ENCODE measurements at regions not wholly inside any gene's neighbourhood (a gene's known extent, or its start where the extent isn't known, plus 50 kb on each side); places are given as distances from the start of the nearest gene placed in this dataset.

GRCh38 chr13:48181482-48182145, 51.4 kb upstream of the ITM2B start:
- Histone ChIP-seq H3K27ac (ENCODE audit: poor library complexity, severe bottlenecking) (no peak overlapping the region), H3K4me3 (ENCODE audit: severe bottlenecking) (no peak overlapping the region), H3K36me3 (ENCODE audit: low read depth) (no peaks in the 10 kb centered on the region), H3K9me3 (ENCODE audit: severe bottlenecking) (no peaks in the 10 kb centered on the region), H3K27me3 (ENCODE audit: insufficient read depth, poor library complexity, severe bottlenecking) (no peaks in the 10 kb centered on the region), H3K4me1 (ENCODE audit: insufficient read depth, poor library complexity, severe bottlenecking) (no peaks in the 10 kb centered on the region)
- TF ChIP-seq, protein P1, sequence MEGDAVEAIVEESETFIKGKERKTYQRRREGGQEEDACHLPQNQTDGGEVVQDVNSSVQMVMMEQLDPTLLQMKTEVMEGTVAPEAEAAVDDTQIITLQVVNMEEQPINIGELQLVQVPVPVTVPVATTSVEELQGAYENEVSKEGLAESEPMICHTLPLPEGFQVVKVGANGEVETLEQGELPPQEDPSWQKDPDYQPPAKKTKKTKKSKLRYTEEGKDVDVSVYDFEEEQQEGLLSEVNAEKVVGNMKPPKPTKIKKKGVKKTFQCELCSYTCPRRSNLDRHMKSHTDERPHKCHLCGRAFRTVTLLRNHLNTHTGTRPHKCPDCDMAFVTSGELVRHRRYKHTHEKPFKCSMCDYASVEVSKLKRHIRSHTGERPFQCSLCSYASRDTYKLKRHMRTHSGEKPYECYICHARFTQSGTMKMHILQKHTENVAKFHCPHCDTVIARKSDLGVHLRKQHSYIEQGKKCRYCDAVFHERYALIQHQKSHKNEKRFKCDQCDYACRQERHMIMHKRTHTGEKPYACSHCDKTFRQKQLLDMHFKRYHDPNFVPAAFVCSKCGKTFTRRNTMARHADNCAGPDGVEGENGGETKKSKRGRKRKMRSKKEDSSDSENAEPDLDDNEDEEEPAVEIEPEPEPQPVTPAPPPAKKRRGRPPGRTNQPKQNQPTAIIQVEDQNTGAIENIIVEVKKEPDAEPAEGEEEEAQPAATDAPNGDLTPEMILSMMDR (IDR thresholded peaks at IDR 0.05; ENCODE audit: poor library complexity, severe bottlenecking), result no peak
- ATAC-seq (ENCODE audit: low read depth) (no peak), DNase-seq (ENCODE audit: low spot score) (no peak)

GRCh38 chr13:48178126-48178525, 54.9 kb upstream of the ITM2B start:
- ATAC-seq (ENCODE audit: low read depth), result no peak
- no peak overlapping the region for H3K27ac ChIP-seq (ENCODE audit: poor library complexity, severe bottlenecking)
- TF ChIP-seq, protein P1 (IDR thresholded peaks at IDR 0.05; ENCODE audit: poor library complexity, severe bottlenecking), result no peak
- no peaks in the 10 kb centered on the region for H3K4me1 ChIP-seq (ENCODE audit: insufficient read depth, poor library complexity, severe bottlenecking)
- no peak overlapping the region for H3K4me3 ChIP-seq (ENCODE audit: severe bottlenecking)
- no peaks in the 10 kb centered on the region for H3K27me3 ChIP-seq (ENCODE audit: insufficient read depth, poor library complexity, severe bottlenecking)
- H3K9me3 ChIP-seq (ENCODE audit: severe bottlenecking), result no peaks in the 10 kb centered on the region
- H3K36me3 ChIP-seq (ENCODE audit: low read depth), result no peaks in the 10 kb centered on the region
- no peak for DNase-seq (ENCODE audit: low spot score)

GRCh38 chr13:48176781-48177180, 56.2 kb upstream of the ITM2B start:
- H3K27me3 ChIP-seq (ENCODE audit: insufficient read depth, poor library complexity, severe bottlenecking), result no peaks in the 10 kb centered on the region
- ATAC-seq (ENCODE audit: low read depth) (no peak), DNase-seq (ENCODE audit: low spot score) (no peak)
- no peaks in the 10 kb centered on the region for H3K4me1 ChIP-seq (ENCODE audit: insufficient read depth, poor library complexity, severe bottlenecking)
- no peaks in the 10 kb centered on the region for H3K9me3 ChIP-seq (ENCODE audit: severe bottlenecking)
- H3K27ac ChIP-seq (ENCODE audit: poor library complexity, severe bottlenecking), result no peak overlapping the region
- no peaks in the 10 kb centered on the region for H3K36me3 ChIP-seq (ENCODE audit: low read depth)
- H3K4me3 ChIP-seq (ENCODE audit: severe bottlenecking), result no peak overlapping the region
- TF ChIP-seq, protein P1 (IDR thresholded peaks at IDR 0.05; ENCODE audit: poor library complexity, severe bottlenecking), result no peak

GRCh38 chr13:48175185-48175584, 57.8 kb upstream of the ITM2B start:
- TF ChIP-seq, protein P1 (IDR thresholded peaks at IDR 0.05; ENCODE audit: poor library complexity, severe bottlenecking), result no peak
- no peaks in the 10 kb centered on the region for H3K9me3 ChIP-seq (ENCODE audit: severe bottlenecking)
- DNase-seq (ENCODE audit: low spot score) (no peak), ATAC-seq (ENCODE audit: low read depth) (no peak)
- H3K4me3 ChIP-seq (ENCODE audit: severe bottlenecking), result no peak overlapping the region
- H3K27me3 ChIP-seq (ENCODE audit: insufficient read depth, poor library complexity, severe bottlenecking), result no peaks in the 10 kb centered on the region
- H3K27ac ChIP-seq (ENCODE audit: poor library complexity, severe bottlenecking), result no peak overlapping the region
- no peaks in the 10 kb centered on the region for H3K36me3 ChIP-seq (ENCODE audit: low read depth)
- H3K4me1 ChIP-seq (ENCODE audit: insufficient read depth, poor library complexity, severe bottlenecking), result no peaks in the 10 kb centered on the region

DNA sequence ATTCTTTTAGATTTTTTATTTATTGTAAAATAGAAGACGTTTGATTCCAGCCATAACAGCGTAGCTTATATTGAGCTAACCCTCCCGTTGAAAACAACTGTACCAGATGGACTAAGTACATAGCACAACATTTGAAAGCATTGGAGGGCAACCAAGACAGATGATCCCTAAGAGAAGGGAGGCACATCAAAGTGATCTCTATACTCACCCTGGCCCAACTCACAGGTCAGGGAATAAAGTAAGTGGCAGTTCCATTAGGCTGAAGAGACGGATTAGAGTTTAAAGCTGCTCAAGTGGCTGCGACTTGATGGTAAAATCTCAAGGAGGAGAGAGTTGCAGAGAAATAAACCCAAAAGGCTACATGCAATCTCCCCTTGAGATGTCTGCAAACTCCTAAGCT, 65.1 kb upstream of the ITM2B start:
- Histone ChIP-seq H3K4me3 (ENCODE audit: severe bottlenecking) (no peak overlapping the region), H3K27ac (ENCODE audit: poor library complexity, severe bottlenecking) (no peak overlapping the region), H3K27me3 (ENCODE audit: insufficient read depth, poor library complexity, severe bottlenecking) (no peaks in the 10 kb centered on the region), H3K4me1 (ENCODE audit: insufficient read depth, poor library complexity, severe bottlenecking) (no peaks in the 10 kb centered on the region), H3K36me3 (ENCODE audit: low read depth) (no peaks in the 10 kb centered on the region), H3K9me3 (ENCODE audit: severe bottlenecking) (no peaks in the 10 kb centered on the region)
- DNase-seq (ENCODE audit: low spot score), result no peak
- TF ChIP-seq, protein P1 (IDR thresholded peaks at IDR 0.05; ENCODE audit: poor library complexity, severe bottlenecking), result no peak
- ATAC-seq (ENCODE audit: low read depth), result no peak

All from RWPE2 (cell line).